ENCODE measurements at regions not wholly inside any gene's neighbourhood (a gene's known extent, or its start where the extent isn't known, plus 50 kb on each side); places are given as distances from the start of the nearest gene placed in this dataset.

DNA sequence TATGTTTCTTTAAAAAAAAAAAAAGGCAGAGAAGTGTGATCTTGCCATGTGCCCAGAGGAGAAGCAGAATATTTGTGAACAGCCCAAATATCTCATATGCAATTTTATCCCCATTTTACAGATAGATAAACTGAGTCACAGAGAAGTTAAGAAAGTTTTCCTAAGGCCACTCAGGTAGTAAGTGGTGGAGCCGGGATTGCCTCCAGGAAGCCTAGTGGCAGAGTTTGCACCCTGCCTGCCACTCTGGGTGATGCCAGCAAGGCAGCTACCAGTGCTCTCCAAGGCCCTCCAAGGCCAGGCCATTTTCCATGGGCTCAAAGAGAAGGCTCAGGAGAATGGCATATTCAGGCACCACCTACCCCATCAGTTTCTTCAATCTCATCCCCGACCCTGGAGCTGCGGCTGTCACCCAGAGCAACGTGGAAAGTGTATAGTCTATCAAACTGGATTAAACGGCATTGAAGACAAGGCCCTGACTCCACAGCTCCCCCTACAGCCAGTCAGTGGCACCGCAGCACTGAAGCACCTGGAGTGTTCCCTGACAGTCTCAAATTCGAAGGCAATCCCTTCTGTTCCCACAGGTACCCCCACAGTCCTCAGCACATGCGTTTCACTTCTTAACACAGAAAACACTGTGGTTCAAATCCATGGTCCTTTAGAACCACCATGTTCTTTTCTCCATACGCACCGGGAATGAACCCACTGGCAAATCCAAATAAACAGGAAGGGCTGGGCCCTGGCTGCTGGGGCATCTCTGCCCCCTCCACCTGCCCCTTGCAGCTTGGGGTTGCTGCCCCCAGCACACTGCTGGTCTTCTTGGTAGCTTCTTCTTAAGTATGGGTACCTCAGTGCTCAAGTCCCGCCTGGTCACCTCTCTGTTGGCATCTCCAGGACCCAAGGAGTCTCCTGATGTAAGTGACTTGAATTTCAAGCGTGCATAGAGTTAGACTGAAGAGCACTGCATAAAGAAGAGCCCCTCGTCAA is 175.3 kb downstream of the INHBB start:
- 59% methylated on average over 13 of the region's 13 CpGs; no CpG with 5 or more reads in 1 of the 2 experiments for WGBS, 2 experiments (ENCODE audit: extremely low coverage in 1 of 2, insufficient coverage in 1 of 2, insufficient read length in 1 of 2, insufficient replicate concordance in 2 of 2, low coverage in 1 of 2, low lambda C conversion rate in 2 of 2, missing lambda C conversion rate in 1 of 2)
- Histone ChIP-seq H4K5ac (ENCODE audit: insufficient read length, low read depth, low read length) (no peak overlapping the region), H3K18ac (ENCODE audit: extremely low read depth, low read length) (no peak overlapping the region), H4K20me1 (replicated peaks in 1 of 2; ENCODE audit: control insufficient read depth in 1 of 2, insufficient read depth in 2 of 2, low read length in 2 of 2) (peaks cover 0 to 1% of the 10 kb centered on the region in 2 experiments), H3K79me1 (ENCODE audit: low read depth, low read length) (no peaks in the 10 kb centered on the region; the same call in 1 of the 2 replicates), H3K79me2 (ENCODE audit: control insufficient read depth in 1 of 2, insufficient read depth in 2 of 2, low read length in 2 of 2) (no peaks in the 10 kb centered on the region), H2AFZ (ENCODE audit: low read length) (no peak overlapping the region), H3K36me3 (ENCODE audit: control insufficient read depth in 2 of 4, insufficient read depth in 4 of 4, low read length in 3 of 4) (no peaks in the 10 kb centered on the region), H2BK12ac (ENCODE audit: low read depth, low read length) (no peak overlapping the region), H3K14ac (ENCODE audit: insufficient read length) (no peak overlapping the region), H2BK5ac (ENCODE audit: low read depth, low read length) (no peak overlapping the region), H3K4me1 (replicated peaks in 1 of 4; ENCODE audit: control insufficient read depth in 3 of 4, insufficient read depth in 4 of 4, low read length in 3 of 4) (peaks cover 0 to 7% (median 4%) of the 10 kb centered on the region in 4 experiments; a peak in 5 of 7 replicates), H3K4me3 (ENCODE audit: extremely low read depth in 1 of 4, insufficient read depth in 2 of 4, low read depth in 3 of 4, low read length in 4 of 4) (no peak overlapping the region), H2BK20ac (ENCODE audit: low read length) (no peak overlapping the region), H2BK15ac (ENCODE audit: low read length) (no peak overlapping the region), H2BK120ac (replicated peaks; ENCODE audit: low read depth, low read length) (no peak overlapping the region), H3K27me3 (replicated peaks in 1 of 4; ENCODE audit: control insufficient read depth in 3 of 4, extremely low read depth in 1 of 4, insufficient read depth in 3 of 4, low read length in 3 of 4) (peaks cover 0 to 6% (median 4%) of the 10 kb centered on the region in 4 experiments; a peak in 4 of 7 replicates), H3K9me3 (ENCODE audit: insufficient read depth in 2 of 2, low read depth in 1 of 2, low read length in 1 of 2) (no peaks in the 10 kb centered on the region), H3K23me2 (ENCODE audit: low read depth, low read length) (no peaks in the 10 kb centered on the region), H4K91ac (replicated peaks; ENCODE audit: insufficient read length, low read length) (no peak overlapping the region), H3K9ac (replicated peaks in 1 of 4; ENCODE audit: extremely low read depth in 1 of 4, low read depth in 3 of 4, low read length in 3 of 4) (no peak overlapping the region), H4K8ac (ENCODE audit: extremely low read depth, insufficient read depth, low read length) (no peak overlapping the region), H3K27ac (ENCODE audit: low read depth, low read length) (no peak overlapping the region), H3K56ac (replicated peaks; ENCODE audit: insufficient read length, low read depth, low read length) (no peak overlapping the region), H2AK5ac (ENCODE audit: low read depth, low read length) (no peak overlapping the region), H3K4me2 (ENCODE audit: insufficient read depth in 1 of 2, low read depth in 2 of 2, low read length in 2 of 2) (no peak overlapping the region), H3K4ac (replicated peaks; ENCODE audit: insufficient read length, low read depth, low read length) (no peak overlapping the region), H3K23ac (ENCODE audit: insufficient read length) (no peak overlapping the region)
- ChIA-PET CTCF (ENCODE audit: partially characterized antibody) (interaction anchor here (0.6 to 6.5 kb wide), 57 partner anchors 9 to 837 kb away, joined by 3 to 91 read pairs (median 4); no protein-coding TSS in a partner anchor), POLR2A (ENCODE audit: partially characterized antibody) (interaction anchor here (1.3 kb wide), 1 partner anchor 554 kb away, joined by 6 read pairs; no protein-coding TSS in a partner anchor)
- FAIRE-seq = peak; percentile 84
- TF ChIP-seq POU5F1 (IDR thresholded peaks at IDR 0.05; ENCODE audit: low read depth, low read length) (no peak), TCF12 (IDR thresholded peaks at IDR 0.05; ENCODE audit: low read depth, low read length) (0 out of 2 replicates have a peak, but pooled peaks have one; percentile 31), CTCF (IDR thresholded peaks at IDR 0.05; ENCODE audit: control extremely low read depth in 1 of 3, insufficient read depth in 1 of 3, low read depth in 1 of 3, low read length in 3 of 3) (peak; percentile 85 to 98 (median 96)), RAD21 (IDR thresholded peaks at IDR 0.05 in 1 of 2, conservative IDR thresholded peaks at IDR 0.05 in 1 of 2; ENCODE audit: low read depth in 2 of 2, low read length in 2 of 2) (peak; percentile 67 to 69), POLR2AphosphoS5 (IDR thresholded peaks at IDR 0.05; ENCODE audit: low read depth, low read length) (no peak)
- DNase-seq (ENCODE audit: low read depth in 1 of 2, low spot score in 2 of 2) = peak in 1 of 2 experiments; percentile 89
